AG08396 (cell line): ENCODE measurements at regions not wholly inside any gene's neighbourhood (a gene's known extent, or its start where the extent isn't known, plus 50 kb on each side); places are given as distances from the start of the nearest gene placed in this dataset.
"Not testable (repeated sequence)": the region's sequence is repeated elsewhere in the genome, so short reads cannot be mapped to it uniquely, and the experiment has no call there.

Experiments used
- DNase-seq: peaks from one replicate; pipeline ENCODE4 v3.0.0; 2012; ENCODE audit warnings: low spot score, mixed read lengths

- DNase-seq, result no peak
Measured at GRCh38 chr12:124673801-124674617, 106.6 kb upstream of the NCOR2 start.

- not testable (repeated sequence) for DNase-seq
Measured at GRCh38 chr12:124669271-124669721, 101.9 kb upstream of the NCOR2 start.

DNA sequence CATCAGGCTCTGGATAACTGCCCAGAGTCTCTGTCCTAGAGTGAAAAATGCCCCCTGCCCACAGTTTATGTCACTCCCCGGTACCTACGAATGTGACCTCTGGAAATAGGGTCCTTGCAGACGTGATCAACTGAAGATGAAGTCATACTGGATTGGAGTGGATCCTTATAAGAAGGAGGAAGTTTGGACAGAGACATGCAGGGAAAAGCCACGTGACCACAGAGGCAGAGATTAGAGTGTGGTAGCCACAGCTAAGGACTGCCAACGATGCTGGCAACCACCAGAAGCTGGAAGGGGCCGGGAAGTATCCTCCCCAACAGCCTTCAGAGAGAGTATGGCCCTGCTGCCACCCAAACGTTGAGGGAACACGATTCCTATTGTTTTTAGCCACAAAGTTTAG, 101.2 kb upstream of the NCOR2 start:
- no peak for DNase-seq

DNA sequence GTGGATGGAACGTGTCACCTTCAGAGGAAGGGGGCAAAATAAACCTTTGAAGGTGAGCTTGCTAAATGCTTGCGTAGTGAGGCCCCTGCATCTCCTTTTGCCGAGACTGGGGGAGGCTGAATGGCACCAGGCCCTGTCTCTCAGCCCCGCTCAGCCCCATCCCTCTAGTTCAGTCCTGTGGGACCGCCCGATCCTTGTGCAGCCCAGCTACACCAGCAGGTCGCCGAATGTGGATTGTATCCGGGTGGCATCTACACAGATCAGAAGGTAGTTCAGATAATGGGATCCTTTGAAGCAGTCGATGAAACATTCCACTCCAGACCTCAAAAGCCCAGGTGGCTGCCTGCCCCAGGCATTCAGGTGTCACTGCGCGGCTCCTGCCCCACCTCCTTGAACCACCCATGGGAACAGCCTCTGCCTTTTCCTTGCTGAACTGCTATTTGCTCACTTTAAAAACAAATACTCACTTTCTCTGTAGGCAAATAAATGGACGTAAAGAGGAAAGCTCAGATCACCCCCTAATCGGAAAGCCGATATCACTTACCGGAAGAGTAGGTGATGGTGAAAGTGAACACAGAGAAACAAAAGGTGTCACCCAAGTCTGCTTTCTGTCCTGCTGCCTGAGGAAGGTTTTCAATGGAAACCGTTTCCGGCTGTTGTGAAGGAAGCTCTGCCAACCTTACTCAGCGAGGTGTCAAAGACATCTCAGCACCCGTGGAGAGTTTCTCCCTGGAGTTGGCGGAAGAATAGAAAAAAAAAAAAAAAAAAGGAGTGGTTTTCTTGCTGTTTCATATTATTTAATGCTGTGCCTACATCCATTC, 100.3 kb upstream of the NCOR2 start:
- no peak for DNase-seq

DNA sequence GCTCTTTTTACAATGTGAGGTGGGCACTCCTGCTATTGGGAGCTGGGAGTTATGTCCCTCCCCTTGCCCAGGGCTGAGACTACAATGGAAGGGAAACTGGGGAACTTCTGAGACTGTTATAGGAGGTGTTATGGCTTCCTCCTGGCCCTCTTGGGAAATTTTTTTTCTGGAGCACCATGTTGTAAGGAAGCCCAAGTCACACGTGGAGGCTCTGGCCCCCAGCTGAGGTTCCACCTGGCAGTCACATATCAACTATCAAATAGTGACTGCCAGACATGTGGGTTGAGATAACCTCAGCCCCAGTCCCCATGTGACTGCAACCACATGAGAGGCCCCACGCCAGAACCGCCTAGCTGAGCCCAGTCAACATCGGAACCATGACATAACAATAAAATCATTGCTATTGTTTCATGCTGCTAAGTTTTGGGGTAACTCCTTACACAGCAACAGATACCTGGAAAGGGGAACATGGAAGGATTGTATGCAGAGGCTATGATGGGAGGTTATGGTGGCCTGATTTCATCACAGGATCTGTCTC, 99.4 kb upstream of the NCOR2 start:
- DNase-seq, result no peak

DNA sequence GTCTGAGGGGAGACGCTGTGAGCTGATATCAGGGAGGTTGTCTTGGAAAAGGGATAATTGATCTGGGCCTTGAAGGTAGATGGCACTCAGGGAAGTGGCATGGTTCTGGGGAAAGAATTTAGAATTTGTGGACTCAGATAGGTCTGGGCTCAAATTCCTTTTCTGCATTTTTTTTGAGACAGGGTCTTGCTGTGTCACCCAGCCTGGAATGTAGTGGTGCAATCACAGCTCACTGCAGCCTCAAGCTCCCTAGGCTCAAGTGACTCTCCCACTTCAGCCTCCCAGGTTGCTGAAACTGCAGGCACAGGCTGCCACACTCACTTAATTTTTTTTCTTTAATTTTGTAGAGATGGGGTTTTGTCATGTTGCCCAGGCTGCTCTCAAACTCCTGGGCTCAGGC, 98.1 kb upstream of the NCOR2 start:
- DNase-seq, result no peak

DNA sequence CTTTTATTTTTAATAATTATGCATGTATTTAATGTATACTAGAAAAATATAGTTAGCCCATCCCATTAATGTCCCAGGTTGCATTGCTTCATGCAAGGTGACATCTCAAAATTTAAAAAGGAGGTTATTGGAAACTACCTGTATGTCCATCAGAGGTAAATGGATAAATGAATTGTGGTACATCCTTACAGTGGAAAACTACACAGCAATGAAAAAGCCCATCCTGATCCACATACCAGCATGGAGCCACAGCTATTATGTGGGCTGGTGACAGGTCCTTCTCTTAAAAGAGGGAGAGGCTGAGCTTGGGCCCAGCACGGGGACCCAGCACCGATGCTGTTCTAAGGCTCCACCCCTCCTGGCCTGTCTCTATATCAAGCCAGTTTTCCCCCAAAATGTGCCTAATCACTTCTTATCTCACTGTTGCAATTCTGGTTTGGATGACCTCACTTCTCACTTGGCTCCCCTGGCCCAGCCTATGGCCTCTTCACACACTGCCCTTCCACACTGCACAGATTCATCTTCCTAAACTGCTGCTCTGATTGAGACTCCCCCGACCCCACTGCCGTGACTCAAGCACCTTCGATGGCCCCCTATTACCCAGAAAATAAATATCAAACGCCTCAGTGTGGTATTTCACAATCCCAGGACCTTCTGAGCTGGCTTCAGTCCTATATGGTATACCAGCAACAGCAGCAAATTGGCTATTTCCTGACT, 97.1 kb upstream of the NCOR2 start:
- DNase-seq, result no peak

- no peak for DNase-seq
Measured at GRCh38 chr12:124663771-124664366, 96.5 kb upstream of the NCOR2 start.

DNA sequence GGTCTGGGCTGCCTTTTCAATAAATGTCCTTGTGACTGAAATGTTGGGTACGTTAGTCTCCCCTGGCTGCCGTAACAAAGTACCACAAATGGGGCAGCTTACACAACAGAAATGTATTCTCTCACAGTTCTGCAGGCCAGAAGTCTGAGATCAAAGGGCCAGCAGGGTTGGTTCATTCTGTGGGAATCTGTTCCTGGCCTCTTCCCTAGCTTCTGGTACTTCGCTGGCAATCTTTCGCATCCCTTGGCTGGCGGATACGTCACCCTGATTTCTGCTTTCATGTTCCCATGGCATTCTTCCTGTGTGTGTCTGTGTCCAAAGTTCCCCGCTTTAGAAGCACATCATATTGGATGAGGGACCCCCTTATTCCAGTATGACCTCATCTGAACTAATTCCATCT, 95.8 kb upstream of the NCOR2 start:
- no peak for DNase-seq

DNA sequence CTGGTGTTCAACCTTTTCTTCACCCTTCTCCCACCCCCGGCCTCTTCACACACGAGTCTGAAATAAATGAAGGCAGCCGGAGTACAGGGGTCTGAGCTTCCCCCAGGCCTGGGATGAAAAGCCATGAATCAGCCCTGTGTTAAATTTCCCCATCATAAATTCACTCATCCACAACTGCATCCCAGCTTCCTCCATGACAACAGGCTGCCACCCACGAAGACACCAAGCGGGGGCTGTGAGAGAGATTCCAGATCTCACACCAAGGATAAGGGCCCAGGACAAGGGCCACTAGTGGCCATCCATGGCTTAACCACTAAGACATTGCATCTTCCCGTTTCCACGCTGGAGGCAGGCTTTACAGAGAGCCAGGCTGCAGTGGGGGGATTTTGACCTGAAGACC, 93.9 kb upstream of the NCOR2 start:
- no peak for DNase-seq

GRCh38 chr12:124660851-124661250, 93.4 kb upstream of the NCOR2 start:
- no peak for DNase-seq

GRCh38 chr12:124658806-124659402, 91.5 kb upstream of the NCOR2 start:
- no peak for DNase-seq

- no peak for DNase-seq
Measured at GRCh38 chr12:124658302-124658701, 90.9 kb upstream of the NCOR2 start.

DNA sequence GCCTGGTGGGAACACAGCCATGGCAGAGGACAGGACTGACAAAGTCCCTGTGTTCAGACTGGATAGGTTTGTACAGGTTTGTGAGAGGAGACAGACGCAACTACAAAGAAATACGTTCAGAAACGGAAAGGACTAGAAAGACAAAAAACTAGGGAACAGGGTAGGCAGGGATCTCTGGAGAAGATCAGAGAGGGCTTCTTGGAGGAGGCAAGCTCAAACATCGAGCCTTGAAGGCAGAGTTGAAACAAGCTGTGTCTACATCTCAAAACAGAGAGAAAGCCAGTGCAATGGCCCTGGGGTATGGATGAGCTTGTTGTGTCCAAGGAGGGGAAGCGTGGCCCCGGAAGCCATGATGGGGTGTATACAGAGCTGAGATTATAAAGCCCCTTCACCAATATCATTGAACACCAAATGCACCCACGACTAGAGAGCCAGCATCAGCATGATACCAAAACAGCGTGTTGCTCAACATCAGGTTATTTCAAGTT, 89.6 kb upstream of the NCOR2 start:
- DNase-seq, result no peak

GRCh38 chr12:124655698-124656516, 88.5 kb upstream of the NCOR2 start:
- peak; percentile 85 for DNase-seq

DNA sequence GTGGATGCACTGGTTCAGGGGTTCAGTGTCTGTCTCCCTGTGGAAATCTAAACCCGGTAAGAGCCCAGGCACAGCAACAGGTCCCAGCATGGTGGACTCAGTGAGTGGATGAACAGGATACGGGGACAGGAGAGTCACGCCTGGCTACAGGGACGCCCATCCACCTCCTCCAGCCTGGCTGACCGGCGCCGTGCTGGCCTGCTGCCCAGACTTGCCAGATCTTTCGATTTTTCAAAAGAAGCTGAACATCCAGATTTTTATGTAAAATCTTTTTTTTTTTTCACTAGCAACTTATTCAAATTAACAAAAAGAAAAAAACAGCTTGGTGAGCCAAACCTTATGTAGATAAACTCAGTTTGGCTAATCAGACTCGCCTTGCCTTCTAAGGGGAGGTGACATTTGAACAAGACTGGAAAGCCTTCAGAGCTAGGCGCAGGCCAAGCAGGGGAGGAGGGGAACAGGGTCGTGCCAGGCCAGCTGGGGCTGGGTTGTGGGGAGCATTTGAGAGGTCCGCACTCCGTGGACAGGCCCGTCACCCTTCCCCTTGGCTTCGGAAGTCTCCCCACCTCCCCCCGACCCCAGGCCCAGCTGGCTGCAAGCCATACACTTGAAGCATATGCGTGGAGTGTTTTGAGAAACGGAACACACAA, 87.8 kb upstream of the NCOR2 start:
- peak; percentile 77 for DNase-seq

GRCh38 chr12:124654666-124655047, 87.2 kb upstream of the NCOR2 start:
- no peak for DNase-seq

GRCh38 chr12:124653169-124653931, 85.9 kb upstream of the NCOR2 start:
- no peak for DNase-seq

- no peak for DNase-seq
Measured at GRCh38 chr12:124652661-124653060, 85.2 kb upstream of the NCOR2 start.
